ENCODE measurements at regions not wholly inside any gene's neighbourhood (a gene's known extent, or its start where the extent isn't known, plus 50 kb on each side); places are given as distances from the start of the nearest gene placed in this dataset.

DNA sequence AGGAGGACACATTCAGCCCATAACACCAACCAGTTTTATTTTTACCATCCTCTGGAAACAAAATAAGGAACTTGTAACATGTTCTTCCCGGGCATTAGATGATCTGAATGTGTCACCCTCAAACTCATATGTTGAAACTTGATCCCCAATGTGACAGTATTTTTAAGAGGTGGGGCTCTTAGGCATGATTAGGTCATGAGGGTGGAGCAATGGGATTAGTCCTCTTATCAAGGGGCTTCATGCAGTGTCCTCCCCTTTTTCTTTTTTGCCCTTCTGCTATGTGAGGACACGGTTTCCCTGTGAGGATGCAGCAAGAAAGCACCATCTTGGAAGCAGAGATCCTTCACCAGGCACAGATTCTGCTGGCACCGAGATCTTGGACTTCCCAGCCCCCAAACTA lies 401.5 kb upstream of the TRIB2 start:
- Histone ChIP-seq H3K4me3 (no peak overlapping the region), H3K36me3 (no peaks in the 10 kb centered on the region), H3K27ac (no peak overlapping the region), H3K4me1 (no peaks in the 10 kb centered on the region), H3K27me3 (no peaks in the 10 kb centered on the region), H3K9me3 (no peaks in the 10 kb centered on the region)
- DNase-seq (no peak), ATAC-seq (no peak)
- no peak for TF ChIP-seq POLR2A (IDR thresholded peaks at IDR 0.05)
- TF ChIP-seq, protein P1, sequence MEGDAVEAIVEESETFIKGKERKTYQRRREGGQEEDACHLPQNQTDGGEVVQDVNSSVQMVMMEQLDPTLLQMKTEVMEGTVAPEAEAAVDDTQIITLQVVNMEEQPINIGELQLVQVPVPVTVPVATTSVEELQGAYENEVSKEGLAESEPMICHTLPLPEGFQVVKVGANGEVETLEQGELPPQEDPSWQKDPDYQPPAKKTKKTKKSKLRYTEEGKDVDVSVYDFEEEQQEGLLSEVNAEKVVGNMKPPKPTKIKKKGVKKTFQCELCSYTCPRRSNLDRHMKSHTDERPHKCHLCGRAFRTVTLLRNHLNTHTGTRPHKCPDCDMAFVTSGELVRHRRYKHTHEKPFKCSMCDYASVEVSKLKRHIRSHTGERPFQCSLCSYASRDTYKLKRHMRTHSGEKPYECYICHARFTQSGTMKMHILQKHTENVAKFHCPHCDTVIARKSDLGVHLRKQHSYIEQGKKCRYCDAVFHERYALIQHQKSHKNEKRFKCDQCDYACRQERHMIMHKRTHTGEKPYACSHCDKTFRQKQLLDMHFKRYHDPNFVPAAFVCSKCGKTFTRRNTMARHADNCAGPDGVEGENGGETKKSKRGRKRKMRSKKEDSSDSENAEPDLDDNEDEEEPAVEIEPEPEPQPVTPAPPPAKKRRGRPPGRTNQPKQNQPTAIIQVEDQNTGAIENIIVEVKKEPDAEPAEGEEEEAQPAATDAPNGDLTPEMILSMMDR (IDR thresholded peaks at IDR 0.05), result no peak
- intact Hi-C loops (cut with DNase I), result no loop called here
- WGBS (ENCODE audit: insufficient coverage, low coverage, low lambda C conversion rate, missing lambda C conversion rate), result 36% methylated on average over 3 of the region's 3 CpGs

DNA sequence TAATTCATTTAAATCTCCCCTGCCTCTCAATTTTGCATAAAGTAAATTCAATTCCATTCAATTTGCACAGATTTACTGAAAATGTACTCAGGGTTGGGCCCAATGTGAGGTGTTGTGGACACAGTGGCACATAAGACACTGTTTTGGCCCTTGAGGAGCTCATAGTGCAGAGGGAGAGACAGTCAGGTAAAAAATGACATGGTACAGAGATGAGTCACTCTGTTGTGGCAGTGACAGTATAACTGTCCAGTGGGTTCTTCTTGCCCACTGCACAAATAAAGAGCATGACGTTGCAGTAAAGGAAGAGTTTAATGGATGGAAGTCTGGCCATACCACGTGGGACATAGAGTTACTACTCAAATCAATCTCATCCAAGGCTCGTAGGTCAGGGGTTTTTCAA lies 400.3 kb upstream of the TRIB2 start:
- no peaks in the 10 kb centered on the region for H3K9me3 ChIP-seq
- H3K27me3 ChIP-seq, result no peaks in the 10 kb centered on the region
- no peak overlapping the region for H3K27ac ChIP-seq
- ATAC-seq (no peak), DNase-seq (no peak)
- H3K4me3 ChIP-seq, result no peak overlapping the region
- H3K4me1 ChIP-seq, result no peaks in the 10 kb centered on the region
- H3K36me3 ChIP-seq, result no peaks in the 10 kb centered on the region
- 70% methylated on average over 3 of the region's 3 CpGs for WGBS (ENCODE audit: insufficient coverage, low coverage, low lambda C conversion rate, missing lambda C conversion rate)
- TF ChIP-seq, protein P1 (IDR thresholded peaks at IDR 0.05), result no peak
- no peak for TF ChIP-seq POLR2A (IDR thresholded peaks at IDR 0.05)
- intact Hi-C loops (cut with DNase I), result no loop called here

DNA sequence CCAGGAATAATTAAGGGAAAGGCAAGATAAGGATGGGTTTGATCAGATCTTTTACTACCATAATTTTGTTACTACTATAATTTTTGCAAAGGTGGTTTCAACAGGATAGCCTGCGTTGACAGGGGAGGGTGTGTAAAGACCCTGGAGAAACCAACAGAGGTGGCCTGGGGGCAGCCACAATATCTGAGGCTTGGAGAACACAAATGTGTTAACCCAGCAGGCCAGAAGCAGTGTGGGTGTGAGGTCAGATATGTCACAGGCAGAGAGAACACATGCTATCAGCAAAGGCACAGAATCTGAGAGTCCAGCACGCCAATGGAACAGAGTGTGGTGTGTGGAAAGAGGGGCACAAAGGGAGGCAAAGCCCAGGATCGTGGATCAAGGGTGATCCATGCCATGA lies 399.4 kb upstream of the TRIB2 start:
- no peak for DNase-seq
- no peak for TF ChIP-seq POLR2A (IDR thresholded peaks at IDR 0.05)
- TF ChIP-seq, protein P1 (IDR thresholded peaks at IDR 0.05), result no peak
- WGBS (ENCODE audit: insufficient coverage, low coverage, low lambda C conversion rate, missing lambda C conversion rate), result 52% methylated on average over 3 of the region's 3 CpGs
- no peak for ATAC-seq
- H3K36me3 ChIP-seq, result no peaks in the 10 kb centered on the region
- no peak overlapping the region for H3K27ac ChIP-seq
- intact Hi-C loops (cut with DNase I), result no loop called here
- no peaks in the 10 kb centered on the region for H3K9me3 ChIP-seq
- no peak overlapping the region for H3K4me3 ChIP-seq
- no peaks in the 10 kb centered on the region for H3K4me1 ChIP-seq
- no peaks in the 10 kb centered on the region for H3K27me3 ChIP-seq

DNA sequence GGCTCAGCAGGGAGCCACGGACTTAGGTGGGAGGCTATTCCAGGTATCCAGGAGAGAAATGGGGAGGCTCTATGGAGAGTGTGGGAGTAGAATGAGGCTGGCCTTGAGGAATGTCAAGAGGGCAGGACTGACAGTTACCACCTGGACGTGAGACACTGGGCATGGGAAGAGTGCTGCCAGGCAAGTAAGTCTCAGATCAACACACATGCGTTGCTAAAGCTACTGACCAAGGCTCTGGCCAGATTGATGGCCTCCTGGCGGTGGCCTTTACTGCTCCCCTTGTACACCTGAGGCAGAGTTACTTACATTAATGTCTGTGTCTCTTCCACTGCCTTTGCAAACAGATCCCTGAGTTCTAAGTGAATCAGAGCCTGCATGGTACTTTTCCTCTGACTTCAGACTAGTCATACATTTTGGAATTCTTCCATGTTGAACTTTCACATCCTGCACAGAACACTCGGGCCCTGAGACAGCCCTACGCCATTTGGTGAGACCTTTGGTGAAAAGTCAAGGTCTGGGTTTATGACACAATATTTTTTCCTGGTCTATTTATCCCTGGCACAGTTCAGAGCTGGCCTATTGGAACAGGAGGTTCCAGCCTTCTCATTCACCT lies 398.8 kb upstream of the TRIB2 start:
- Histone ChIP-seq H3K4me3 (no peak overlapping the region), H3K4me1 (no peaks in the 10 kb centered on the region), H3K27ac (no peak overlapping the region), H3K36me3 (no peaks in the 10 kb centered on the region), H3K27me3 (no peaks in the 10 kb centered on the region), H3K9me3 (no peaks in the 10 kb centered on the region)
- TF ChIP-seq POLR2A (IDR thresholded peaks at IDR 0.05), result no peak
- TF ChIP-seq, protein P1 (IDR thresholded peaks at IDR 0.05), result no peak
- ATAC-seq (peak in 3 of 4 donors; percentile 13 to 67 (median 53)), DNase-seq (no peak)
- intact Hi-C loops (cut with DNase I), result no loop called here
- WGBS (ENCODE audit: insufficient coverage, low coverage, low lambda C conversion rate, missing lambda C conversion rate), result 53% methylated on average over 5 of the region's 6 CpGs

Data from right lobe of liver (tissue), 6 donors.